NB4 (cell line): ENCODE measurements at regions not wholly inside any gene's neighbourhood (a gene's known extent, or its start where the extent isn't known, plus 50 kb on each side); places are given as distances from the start of the nearest gene placed in this dataset.

Experiments
- DNase-seq: peaks from one replicate; pipeline ENCODE4 v3.0.0; 2010; ENCODE audit warnings: low read depth
- H3K4me3 ChIP-seq: one replicate; pipeline ENCODE4 v1.5.1; 2011; ENCODE audit warnings: mild to moderate bottlenecking, low read depth, low read length, moderate library complexity
- CTCF ChIP-seq: IDR thresholded peaks from one replicate; pipeline ENCODE4 v1.5.1; 2012; ENCODE audit warnings: low read depth, low read length
- MAX ChIP-seq: IDR thresholded peaks from 2 replicates; pipeline ENCODE4 v1.6.1; 2011; ENCODE audit warnings: low read depth, low read length
- MYC ChIP-seq: IDR thresholded peaks from 2 replicates; pipeline ENCODE4 v1.6.1; 2011; ENCODE audit warnings: low read depth, low read length
- POLR2A ChIP-seq: IDR thresholded peaks from 2 replicates; pipeline ENCODE4 v1.6.1; 2011; ENCODE audit warnings: mild to moderate bottlenecking; ENCODE audit not compliant: insufficient read length; ENCODE audit errors: extremely low read depth

GRCh38 chr1:60341274-60341673 is 267.7 kb upstream of the C1orf87 start:
- DNase-seq = no peak
- TF ChIP-seq MYC (no peak), POLR2A (no peak), MAX (no peak), CTCF (no peak)
- H3K4me3 ChIP-seq = no peak overlapping the region

GRCh38 chr1:60331647-60332046 is 258.1 kb upstream of the C1orf87 start:
- no peak for DNase-seq
- no peak for TF ChIP-seq MAX
- no peak for TF ChIP-seq CTCF
- no peak for TF ChIP-seq POLR2A
- TF ChIP-seq MYC = no peak
- no peak overlapping the region for H3K4me3 ChIP-seq

GRCh38 chr1:60329651-60330050 is 256.1 kb upstream of the C1orf87 start:
- TF ChIP-seq MAX (no peak), MYC (no peak), POLR2A (no peak), CTCF (no peak)
- no peak overlapping the region for H3K4me3 ChIP-seq
- DNase-seq = no peak

GRCh38 chr1:60311838-60312237 is 238.3 kb upstream of the C1orf87 start:
- TF ChIP-seq CTCF = no peak
- TF ChIP-seq POLR2A = no peak
- TF ChIP-seq MAX = no peak
- no peak for TF ChIP-seq MYC
- DNase-seq = no peak
- H3K4me3 ChIP-seq = no peak overlapping the region

GRCh38 chr1:60299581-60299980 is 226.0 kb upstream of the C1orf87 start:
- TF ChIP-seq CTCF = no peak
- TF ChIP-seq MAX = no peak
- no peak for TF ChIP-seq MYC
- no peak for TF ChIP-seq POLR2A

GRCh38 chr1:60298290-60298689 is 224.7 kb upstream of the C1orf87 start:
- DNase-seq = no peak
- TF ChIP-seq CTCF (no peak), POLR2A (no peak), MYC (no peak), MAX (no peak)
- H3K4me3 ChIP-seq = no peak overlapping the region

More at GRCh38 chr1:60299581-60299980, 226.0 kb upstream of the C1orf87 start:
- no peak for DNase-seq
- H3K4me3 ChIP-seq = no peak overlapping the region
